Fibroblast of lung (primary cell): ENCODE measurements at regions not wholly inside any gene's neighbourhood (a gene's known extent, or its start where the extent isn't known, plus 50 kb on each side); places are given as distances from the start of the nearest gene placed in this dataset.

Experiments
- CTCF ChIP-seq, 2 donors: IDR thresholded peaks in 1 of 2; conservative IDR thresholded peaks in 1 of 2; 1 replicate in 1 of 2; 2 replicates in 1 of 2; pipeline ENCODE4 v1.5.1; 2011 to 2012; ENCODE audit warnings: low read length in 2 of 2, control low read depth in 1 of 2, inconsistent platforms in 1 of 2, low read depth in 1 of 2, mild to moderate bottlenecking in 1 of 2
- EZH2 ChIP-seq: IDR thresholded peaks from 2 replicates; pipeline ENCODE4 v1.5.1; 2012; ENCODE audit warnings: low read length, control low read depth, mild to moderate bottlenecking; ENCODE audit errors: missing control alignments

DNA sequence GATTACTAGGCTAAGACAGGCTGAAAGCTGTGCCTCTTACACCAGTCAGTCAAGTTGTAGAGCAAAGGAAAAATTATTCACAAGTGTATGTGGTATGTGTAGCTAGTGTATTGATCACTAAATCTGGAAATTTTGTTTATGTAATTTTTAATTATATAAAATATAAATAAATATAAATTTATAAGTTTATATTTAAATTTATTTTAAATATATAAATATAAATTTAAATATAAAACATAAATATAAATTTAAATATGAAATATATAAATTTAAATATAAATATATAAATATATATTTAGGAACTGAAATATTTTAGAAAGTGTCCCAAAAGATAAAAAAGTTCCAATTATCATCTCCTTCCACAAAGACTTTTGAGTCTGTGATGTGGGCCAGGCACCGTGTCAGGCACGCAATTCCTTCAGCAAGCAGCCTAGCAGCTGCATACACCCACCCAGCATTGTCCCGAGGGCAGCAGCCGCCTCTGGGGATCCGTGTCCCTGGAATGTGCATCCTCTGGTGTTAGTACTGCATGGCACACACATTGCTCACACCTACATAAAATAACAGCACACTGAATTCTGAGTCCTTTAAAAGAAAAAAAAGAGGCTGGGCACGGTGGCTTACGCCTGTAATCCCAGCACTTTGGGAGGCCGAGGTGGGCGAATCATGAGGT lies 1098.0 kb downstream of the BRD1 start:
- TF ChIP-seq CTCF (conservative IDR thresholded peaks at IDR 0.05 in 1 of 2, IDR thresholded peaks at IDR 0.05 in 1 of 2; ENCODE audit: low read depth in 1 of 2, low read length in 2 of 2) (no peak), EZH2 (no peak)
